Hepatocyte (in vitro differentiated cells): ENCODE measurements at regions not wholly inside any gene's neighbourhood (a gene's known extent, or its start where the extent isn't known, plus 50 kb on each side); places are given as distances from the start of the nearest gene placed in this dataset.

Source experiments
- DNase-seq: peaks from one replicate; pipeline ENCODE4 v3.0.0-alpha.2; 2016; ENCODE audit warnings: low spot score
- H2AFZ ChIP-seq: fragments of 200-600 bp; sonication (generic); 2 replicates; pipeline ENCODE4 v1.6.0; 2016; ENCODE audit warnings: antibody characterized with exemption, mild to moderate bottlenecking
- H3K27ac ChIP-seq: fragments of 200-600 bp; sonication (generic); 2 replicates; pipeline ENCODE4 v1.5.1; 2016; ENCODE audit warnings: mild to moderate bottlenecking
- H3K27me3 ChIP-seq: fragments of 200-600 bp; sonication (generic); 2 replicates; pipeline ENCODE4 v1.6.1; 2016
- H3K36me3 ChIP-seq: fragments of 200-600 bp; sonication (generic); replicated peaks from 2 replicates; pipeline ENCODE4 v1.5.1; 2016; ENCODE audit warnings: low read depth; ENCODE audit not compliant: insufficient read depth
- H3K4me1 ChIP-seq: fragments of 200-600 bp; sonication (generic); 2 replicates; pipeline ENCODE4 v1.5.1; 2016; ENCODE audit warnings: mild to moderate bottlenecking, moderate library complexity; ENCODE audit not compliant: insufficient read depth
- H3K4me2 ChIP-seq: fragments of 200-600 bp; sonication (generic); 2 replicates; pipeline ENCODE4 v1.6.0; 2016
- H3K4me3 ChIP-seq: fragments of 200-600 bp; sonication (generic); 2 replicates; pipeline ENCODE4 v1.5.1; 2016; ENCODE audit warnings: mild to moderate bottlenecking
- H3K79me2 ChIP-seq: fragments of 200-600 bp; sonication (generic); 2 replicates; pipeline ENCODE4 v1.6.0; 2017; ENCODE audit warnings: mild to moderate bottlenecking
- H3K9me2 ChIP-seq: fragments of 200-600 bp; sonication (generic); replicated peaks from 2 replicates; pipeline ENCODE4 v1.6.0; 2017; ENCODE audit warnings: mild to moderate bottlenecking; ENCODE audit not compliant: insufficient read depth
- H3K9me3 ChIP-seq: fragments of 200-600 bp; sonication (generic); 2 replicates; pipeline ENCODE4 v1.5.1; 2016; ENCODE audit warnings: low read depth, mild to moderate bottlenecking
- H4K20me1 ChIP-seq: fragments of 200-600 bp; sonication (generic); 2 replicates; pipeline ENCODE4 v1.6.0; 2016; ENCODE audit warnings: mild to moderate bottlenecking; ENCODE audit not compliant: insufficient read depth, poor library complexity, severe bottlenecking
- EZH2 ChIP-seq: fragments of 200-600 bp; sonication (generic); IDR thresholded peaks from 2 replicates; pipeline ENCODE4 v1.6.1; 2016; ENCODE audit warnings: antibody characterized with exemption, mild to moderate bottlenecking, borderline replicate concordance
- EZH2phosphoT487 ChIP-seq: fragments of 200-600 bp; sonication (generic); IDR thresholded peaks from one replicate; pipeline ENCODE4 v1.6.1; 2018; ENCODE audit warnings: antibody characterized with exemption, mild to moderate bottlenecking, low read depth, moderate library complexity; ENCODE audit not compliant: unreplicated experiment, severe bottlenecking
- WGBS: methylation state at CpG from one replicate; pipeline ENCODE4 v1.1.6; 2016; ENCODE audit warnings: low lambda C conversion rate; ENCODE audit errors: missing lambda C conversion rate; 5-methylcytosine and 5-hydroxymethylcytosine counted together
- TF ChIP-seq, protein P1 (sequence below): fragments of 200-600 bp; sonication (generic); IDR thresholded peaks from 2 replicates; pipeline ENCODE4 v1.5.1; 2016; ENCODE audit warnings: antibody characterized with exemption, mild to moderate bottlenecking; ENCODE audit not compliant: poor library complexity

DNA sequence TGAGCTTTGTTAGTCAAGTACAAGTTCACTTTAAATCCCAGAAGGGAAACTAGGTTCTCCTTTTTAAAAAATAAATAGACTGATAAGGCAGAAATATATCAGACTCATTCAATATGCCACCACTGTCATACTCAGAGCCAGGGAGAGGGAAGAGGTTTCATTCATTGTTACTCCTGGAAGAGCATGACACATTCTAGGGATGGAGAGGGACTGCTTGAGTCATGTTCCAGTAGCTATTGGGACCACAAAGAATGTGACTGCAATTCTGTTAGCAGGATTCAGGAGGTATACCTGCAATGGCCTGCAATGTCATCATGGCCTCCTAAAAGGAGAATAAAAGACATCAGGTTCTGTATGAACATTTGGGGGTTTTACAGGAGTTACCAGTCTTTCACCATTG lies 167.6 kb downstream of the TFAP2B start:
- Histone ChIP-seq H3K9me2 (no peaks in the 10 kb centered on the region), H3K9me3 (no peaks in the 10 kb centered on the region), H3K4me2 (no peak overlapping the region), H3K27me3 (no peaks in the 10 kb centered on the region), H3K27ac (no peak overlapping the region), H3K4me3 (no peak overlapping the region), H3K79me2 (no peaks in the 10 kb centered on the region), H3K36me3 (no peaks in the 10 kb centered on the region), H2AFZ (no peak overlapping the region), H4K20me1 (no peaks in the 10 kb centered on the region), H3K4me1 (no peaks in the 10 kb centered on the region)
- no peak for TF ChIP-seq EZH2
- DNase-seq = no peak

DNA sequence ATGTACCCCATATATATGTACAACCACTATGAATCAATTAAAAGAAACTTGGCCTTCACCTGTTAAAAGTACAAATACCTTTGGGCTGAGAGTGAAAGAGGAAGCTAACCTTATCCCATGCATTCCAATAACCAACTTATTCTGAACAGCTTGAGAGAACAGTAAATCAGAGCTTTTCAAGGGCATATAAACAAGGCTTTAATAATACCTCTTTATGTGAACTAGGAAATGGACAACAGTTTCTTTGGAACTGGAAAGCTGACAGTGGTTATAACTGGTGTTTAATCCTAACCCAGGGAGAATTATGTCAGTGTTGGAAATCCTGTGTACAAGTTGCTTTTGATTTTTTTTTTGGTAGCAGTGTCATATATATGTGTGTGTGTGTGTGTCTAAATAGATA lies 170.5 kb downstream of the TFAP2B start:
- Histone ChIP-seq H3K9me3 (no peaks in the 10 kb centered on the region), H3K4me1 (no peaks in the 10 kb centered on the region), H3K4me2 (no peak overlapping the region), H3K4me3 (no peak overlapping the region), H3K79me2 (no peaks in the 10 kb centered on the region), H3K27me3 (no peaks in the 10 kb centered on the region), H3K36me3 (no peaks in the 10 kb centered on the region), H2AFZ (no peak overlapping the region), H3K9me2 (no peaks in the 10 kb centered on the region), H3K27ac (no peak overlapping the region), H4K20me1 (no peaks in the 10 kb centered on the region)
- no peak for DNase-seq
- TF ChIP-seq, protein P1, sequence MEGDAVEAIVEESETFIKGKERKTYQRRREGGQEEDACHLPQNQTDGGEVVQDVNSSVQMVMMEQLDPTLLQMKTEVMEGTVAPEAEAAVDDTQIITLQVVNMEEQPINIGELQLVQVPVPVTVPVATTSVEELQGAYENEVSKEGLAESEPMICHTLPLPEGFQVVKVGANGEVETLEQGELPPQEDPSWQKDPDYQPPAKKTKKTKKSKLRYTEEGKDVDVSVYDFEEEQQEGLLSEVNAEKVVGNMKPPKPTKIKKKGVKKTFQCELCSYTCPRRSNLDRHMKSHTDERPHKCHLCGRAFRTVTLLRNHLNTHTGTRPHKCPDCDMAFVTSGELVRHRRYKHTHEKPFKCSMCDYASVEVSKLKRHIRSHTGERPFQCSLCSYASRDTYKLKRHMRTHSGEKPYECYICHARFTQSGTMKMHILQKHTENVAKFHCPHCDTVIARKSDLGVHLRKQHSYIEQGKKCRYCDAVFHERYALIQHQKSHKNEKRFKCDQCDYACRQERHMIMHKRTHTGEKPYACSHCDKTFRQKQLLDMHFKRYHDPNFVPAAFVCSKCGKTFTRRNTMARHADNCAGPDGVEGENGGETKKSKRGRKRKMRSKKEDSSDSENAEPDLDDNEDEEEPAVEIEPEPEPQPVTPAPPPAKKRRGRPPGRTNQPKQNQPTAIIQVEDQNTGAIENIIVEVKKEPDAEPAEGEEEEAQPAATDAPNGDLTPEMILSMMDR = no peak
- no peak for TF ChIP-seq EZH2phosphoT487
- TF ChIP-seq EZH2 = no peak

DNA sequence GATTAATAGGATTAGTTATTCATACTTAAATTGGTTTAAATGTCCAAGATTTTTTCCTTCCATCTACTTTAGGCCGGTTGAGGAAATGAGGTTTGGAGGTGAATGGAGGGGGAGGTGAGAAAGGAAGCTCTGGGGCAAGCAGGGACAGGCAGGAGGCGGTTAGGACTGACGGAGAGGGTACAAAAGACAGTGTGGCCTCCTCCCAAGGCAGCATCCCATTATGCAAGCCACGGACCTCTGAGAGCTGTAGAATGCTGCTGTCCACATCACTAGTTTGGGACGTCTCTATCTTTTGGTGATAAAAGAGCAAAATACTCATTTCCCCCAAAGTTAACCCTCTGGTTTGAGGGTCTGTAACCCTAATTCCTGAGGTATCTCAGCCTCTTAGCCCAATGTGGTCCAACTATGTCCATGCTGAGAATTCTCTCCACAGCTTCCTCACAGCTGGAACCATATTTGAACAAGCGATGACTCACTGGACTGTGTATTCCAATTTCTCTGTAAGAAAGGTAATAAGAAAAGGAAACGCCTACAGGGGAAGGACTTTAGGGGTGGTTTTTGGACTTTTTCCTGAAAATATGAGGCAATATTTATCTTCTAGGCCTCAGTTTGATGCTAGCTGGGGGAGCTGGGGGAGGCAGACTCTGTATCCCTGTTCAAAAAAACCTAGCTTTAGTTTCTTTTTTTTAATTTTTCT lies 172.2 kb downstream of the TFAP2B start:
- H3K27me3 ChIP-seq = no peaks in the 10 kb centered on the region
- H3K4me3 ChIP-seq = no peak overlapping the region
- H3K9me3 ChIP-seq = no peaks in the 10 kb centered on the region
- H3K27ac ChIP-seq = no peak overlapping the region
- DNase-seq = no peak
- no peaks in the 10 kb centered on the region for H3K79me2 ChIP-seq
- no peaks in the 10 kb centered on the region for H4K20me1 ChIP-seq
- H3K9me2 ChIP-seq = no peaks in the 10 kb centered on the region
- TF ChIP-seq EZH2 (no peak), EZH2phosphoT487 (no peak)
- TF ChIP-seq, protein P1 = no peak
- no peak overlapping the region for H2AFZ ChIP-seq
- no peaks in the 10 kb centered on the region for H3K4me1 ChIP-seq
- no peak overlapping the region for H3K4me2 ChIP-seq
- WGBS = 82% methylated on average over 7 of the region's 7 CpGs
- H3K36me3 ChIP-seq = no peaks in the 10 kb centered on the region

GRCh38 chr6:50992232-50992631 lies 173.6 kb downstream of the TFAP2B start:
- no peak overlapping the region for H2AFZ ChIP-seq
- no peaks in the 10 kb centered on the region for H3K9me3 ChIP-seq
- DNase-seq = no peak
- TF ChIP-seq EZH2 (no peak), EZH2phosphoT487 (no peak)
- TF ChIP-seq, protein P1 = no peak
- H3K79me2 ChIP-seq = no peaks in the 10 kb centered on the region
- H3K4me3 ChIP-seq = no peak overlapping the region
- WGBS = 86% methylated on average over 3 of the region's 3 CpGs
- no peaks in the 10 kb centered on the region for H3K4me1 ChIP-seq
- H3K27ac ChIP-seq = no peak overlapping the region
- no peaks in the 10 kb centered on the region for H4K20me1 ChIP-seq
- H3K27me3 ChIP-seq = no peaks in the 10 kb centered on the region
- H3K36me3 ChIP-seq = no peaks in the 10 kb centered on the region
- no peaks in the 10 kb centered on the region for H3K9me2 ChIP-seq
- H3K4me2 ChIP-seq = no peak overlapping the region
